GM23338 (cell line): ENCODE measurements at regions not wholly inside any gene's neighbourhood (a gene's known extent, or its start where the extent isn't known, plus 50 kb on each side); places are given as distances from the start of the nearest gene placed in this dataset.

Experiments
- ATAC-seq: fragments of 200-7000 bp; cut with Tn5 transposase; 3 replicates; pipeline ENCODE4 v1.9.1; 2020
- DNase-seq: peaks from one replicate; pipeline ENCODE4 v3.0.0-alpha.2; 2015; ENCODE audit warnings: low spot score
- H2AFZ ChIP-seq: fragments of 200-600 bp; sonication (generic); 2 replicates; pipeline ENCODE4 v1.8.0; 2016; ENCODE audit warnings: antibody characterized with exemption, mild to moderate bottlenecking, moderate library complexity
- H3F3A ChIP-seq: fragments of 200-600 bp; sonication (generic); replicated peaks from 2 replicates; pipeline ENCODE4 v1.8.0; 2017; ENCODE audit warnings: antibody characterized with exemption, mixed run types, low read depth
- H3K27ac ChIP-seq: fragments of 200-600 bp; sonication (generic); 2 replicates; pipeline ENCODE4 v1.6.1; 2016; ENCODE audit warnings: low read depth
- H3K27me3 ChIP-seq: fragments of 200-600 bp; sonication (generic); 2 replicates; pipeline ENCODE4 v1.8.0; 2016; ENCODE audit warnings: mild to moderate bottlenecking, mixed run types, moderate library complexity; ENCODE audit not compliant: insufficient read depth
- H3K36me3 ChIP-seq: fragments of 200-600 bp; sonication (generic); 2 replicates; pipeline ENCODE4 v1.8.0; 2016; ENCODE audit warnings: mild to moderate bottlenecking; ENCODE audit not compliant: insufficient read depth
- H3K4me1 ChIP-seq: fragments of 200-600 bp; sonication (generic); 2 replicates; pipeline ENCODE4 v1.8.0; 2016; ENCODE audit warnings: mild to moderate bottlenecking, moderate library complexity; ENCODE audit not compliant: insufficient read depth
- H3K4me2 ChIP-seq: fragments of 200-600 bp; sonication (generic); 2 replicates; pipeline ENCODE4 v1.7.1; 2017; ENCODE audit warnings: mixed run types
- H3K4me3 ChIP-seq: fragments of 200-600 bp; sonication (generic); 2 replicates; pipeline ENCODE4 v1.6.1; 2016; ENCODE audit warnings: mixed run types
- H3K79me2 ChIP-seq: fragments of 200-600 bp; sonication (generic); replicated peaks from 2 replicates; pipeline ENCODE4 v1.8.0; 2017; ENCODE audit warnings: mild to moderate bottlenecking; ENCODE audit not compliant: insufficient read depth
- H3K9me2 ChIP-seq: fragments of 200-600 bp; sonication (generic); 2 replicates; pipeline ENCODE4 v1.8.0; 2017; ENCODE audit not compliant: insufficient read depth
- H4K20me1 ChIP-seq: fragments of 200-600 bp; sonication (generic); replicated peaks from 2 replicates; pipeline ENCODE4 v1.8.0; 2017; ENCODE audit warnings: mild to moderate bottlenecking; ENCODE audit not compliant: insufficient read depth
- H3K27ac Mint-ChIP-seq: 2 replicates; pipeline ENCODE4 v1.8.0; 2020; ENCODE audit warnings: inconsistent platforms, mild to moderate bottlenecking, moderate library complexity, mixed read lengths
- H3K27me3 Mint-ChIP-seq: 3 replicates; pipeline ENCODE4 v1.8.0; 2022; ENCODE audit warnings: low read depth, mild to moderate bottlenecking, moderate library complexity, mixed read lengths, inconsistent platforms; ENCODE audit not compliant: insufficient read depth, poor library complexity
- H3K36me3 Mint-ChIP-seq: 3 replicates; pipeline ENCODE4 v1.8.0; 2021; ENCODE audit warnings: low read depth, mild to moderate bottlenecking, inconsistent platforms, moderate library complexity, mixed read lengths
- H3K4me1 Mint-ChIP-seq: 3 replicates; pipeline ENCODE4 v1.8.0; 2020; ENCODE audit warnings: mild to moderate bottlenecking, inconsistent platforms, mixed read lengths
- H3K4me3 Mint-ChIP-seq: 3 replicates; pipeline ENCODE4 v1.8.0; 2021; ENCODE audit warnings: moderate library complexity, mild to moderate bottlenecking, inconsistent platforms, mixed read lengths
- H3K9me3 Mint-ChIP-seq: 3 replicates; pipeline ENCODE4 v1.8.0; 2020; ENCODE audit warnings: moderate library complexity, mild to moderate bottlenecking, inconsistent platforms, mixed read lengths
- CREB1 ChIP-seq: fragments of 250-450 bp; sonication (Bioruptor Pico); IDR thresholded peaks from 2 replicates; pipeline ENCODE4 v1.5.0; 2020; ENCODE audit warnings: low read depth, mild to moderate bottlenecking, moderate library complexity
- ETS1 ChIP-seq: IDR thresholded peaks from 2 replicates; pipeline ENCODE4 v1.6.1; 2016; ENCODE audit warnings: antibody characterized with exemption
- EZH2 ChIP-seq: fragments of 200-600 bp; sonication (generic); IDR thresholded peaks from one replicate; pipeline ENCODE4 v1.8.0; 2017; ENCODE audit warnings: antibody characterized with exemption, mild to moderate bottlenecking, low read depth; ENCODE audit not compliant: unreplicated experiment
- EZH2phosphoT487 ChIP-seq: fragments of 200-600 bp; sonication (generic); IDR thresholded peaks from one replicate; pipeline ENCODE4 v1.8.1; 2018; ENCODE audit warnings: antibody characterized with exemption; ENCODE audit not compliant: unreplicated experiment
- NANOG ChIP-seq: IDR thresholded peaks from 2 replicates; pipeline ENCODE4 v1.6.1; 2016; ENCODE audit warnings: antibody characterized with exemption, borderline replicate concordance
- POLR2AphosphoS5 ChIP-seq: IDR thresholded peaks from 2 replicates; pipeline ENCODE4 v1.6.1; 2016; ENCODE audit warnings: antibody characterized with exemption, low read depth
- ZNF114 ChIP-seq: fragments of 250-450 bp; sonication (Bioruptor Pico); IDR thresholded peaks from 2 replicates; pipeline ENCODE4 v1.5.0; 2020; ENCODE audit warnings: mild to moderate bottlenecking, moderate library complexity
- ZNF331 ChIP-seq: fragments of 250-450 bp; sonication (Bioruptor Pico); IDR thresholded peaks from 2 replicates; pipeline ENCODE4 v1.5.0; 2020; ENCODE audit warnings: low read depth, mild to moderate bottlenecking, moderate library complexity
- TF ChIP-seq, protein P1 (sequence below): IDR thresholded peaks from one replicate; pipeline ENCODE4 v1.6.1; 2018; ENCODE audit warnings: antibody characterized with exemption; ENCODE audit not compliant: unreplicated experiment
- TF ChIP-seq, protein P2 (sequence below): fragments of 250-450 bp; sonication (Bioruptor Pico); IDR thresholded peaks from 2 replicates; pipeline ENCODE4 v1.5.0; 2020; ENCODE audit warnings: mild to moderate bottlenecking, moderate library complexity
- TF ChIP-seq, protein P3 (sequence below), 2 experiments: fragments of 200-600 bp in 1 of 2; sonication (generic) in 1 of 2; conservative IDR thresholded peaks; 2 replicates each; pipeline versions ENCODE4 v1.5.1 to v1.6.1; 2016 to 2017; ENCODE audit warnings: antibody characterized with exemption in 2 of 2, low read depth in 2 of 2, mild to moderate bottlenecking in 2 of 2, moderate library complexity in 1 of 2

DNA sequence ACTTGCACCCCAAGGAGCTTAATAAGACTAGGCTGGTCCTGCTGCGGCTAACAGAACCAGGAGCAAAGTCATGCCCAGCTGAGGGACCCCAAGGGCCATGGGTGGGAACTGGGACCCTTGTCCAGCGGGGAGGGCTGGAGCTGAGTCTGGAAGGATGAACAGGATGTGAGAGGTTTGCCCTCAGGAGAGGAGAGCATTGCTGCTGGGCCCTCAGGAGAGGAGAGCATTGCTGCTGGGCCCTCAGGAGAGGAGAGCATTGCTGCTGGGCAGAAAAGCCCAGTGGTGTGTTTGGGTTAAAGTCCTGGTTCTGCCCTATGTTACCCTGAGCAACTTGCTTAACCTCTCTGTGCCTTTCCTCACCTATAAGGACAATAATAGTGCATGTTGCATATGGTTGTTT lies 125.8 kb downstream of the MACROH2A1 start (continued):
- TF ChIP-seq, protein P1, sequence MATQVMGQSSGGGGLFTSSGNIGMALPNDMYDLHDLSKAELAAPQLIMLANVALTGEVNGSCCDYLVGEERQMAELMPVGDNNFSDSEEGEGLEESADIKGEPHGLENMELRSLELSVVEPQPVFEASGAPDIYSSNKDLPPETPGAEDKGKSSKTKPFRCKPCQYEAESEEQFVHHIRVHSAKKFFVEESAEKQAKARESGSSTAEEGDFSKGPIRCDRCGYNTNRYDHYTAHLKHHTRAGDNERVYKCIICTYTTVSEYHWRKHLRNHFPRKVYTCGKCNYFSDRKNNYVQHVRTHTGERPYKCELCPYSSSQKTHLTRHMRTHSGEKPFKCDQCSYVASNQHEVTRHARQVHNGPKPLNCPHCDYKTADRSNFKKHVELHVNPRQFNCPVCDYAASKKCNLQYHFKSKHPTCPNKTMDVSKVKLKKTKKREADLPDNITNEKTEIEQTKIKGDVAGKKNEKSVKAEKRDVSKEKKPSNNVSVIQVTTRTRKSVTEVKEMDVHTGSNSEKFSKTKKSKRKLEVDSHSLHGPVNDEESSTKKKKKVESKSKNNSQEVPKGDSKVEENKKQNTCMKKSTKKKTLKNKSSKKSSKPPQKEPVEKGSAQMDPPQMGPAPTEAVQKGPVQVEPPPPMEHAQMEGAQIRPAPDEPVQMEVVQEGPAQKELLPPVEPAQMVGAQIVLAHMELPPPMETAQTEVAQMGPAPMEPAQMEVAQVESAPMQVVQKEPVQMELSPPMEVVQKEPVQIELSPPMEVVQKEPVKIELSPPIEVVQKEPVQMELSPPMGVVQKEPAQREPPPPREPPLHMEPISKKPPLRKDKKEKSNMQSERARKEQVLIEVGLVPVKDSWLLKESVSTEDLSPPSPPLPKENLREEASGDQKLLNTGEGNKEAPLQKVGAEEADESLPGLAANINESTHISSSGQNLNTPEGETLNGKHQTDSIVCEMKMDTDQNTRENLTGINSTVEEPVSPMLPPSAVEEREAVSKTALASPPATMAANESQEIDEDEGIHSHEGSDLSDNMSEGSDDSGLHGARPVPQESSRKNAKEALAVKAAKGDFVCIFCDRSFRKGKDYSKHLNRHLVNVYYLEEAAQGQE: no peak
- TF ChIP-seq CREB1 (no peak), NANOG (no peak), POLR2AphosphoS5 (no peak), ZNF331 (CRISPR knock-in tag) (no peak), ZNF114 (CRISPR knock-in tag) (no peak), EZH2phosphoT487 (no peak), ETS1 (no peak)

GRCh38 chr5:135272311-135272805 lies 126.7 kb downstream of the MACROH2A1 start:
- Histone ChIP-seq H3K27me3 (no peaks in the 10 kb centered on the region), H3K9me2 (no peaks in the 10 kb centered on the region), H2AFZ (0 out of 2 replicates have a peak overlapping the region, but pooled peaks have one; percentile 43), H3K36me3 (no peaks in the 10 kb centered on the region), H3K27ac (no peak overlapping the region), H3K79me2 (no peaks in the 10 kb centered on the region), H3K4me3 (no peak overlapping the region), H3K4me1 (no peaks in the 10 kb centered on the region), H3K4me2 (no peak overlapping the region), H3F3A (no peaks in the 10 kb centered on the region), H4K20me1 (no peaks in the 10 kb centered on the region)
- no peaks in the 10 kb centered on the region for H3K9me3 Mint-ChIP-seq
- no peak overlapping the region for H3K27ac Mint-ChIP-seq
- ATAC-seq (peak; percentile 35; the same call in 2 of the 3 replicates), DNase-seq (no peak)
- H3K4me1 Mint-ChIP-seq: 0 out of 3 replicates have a peak, but pooled peaks cover 3% of the 10 kb centered on the region
- H3K36me3 Mint-ChIP-seq: no peaks in the 10 kb centered on the region
- no peak overlapping the region for H3K4me3 Mint-ChIP-seq
- no peaks in the 10 kb centered on the region for H3K27me3 Mint-ChIP-seq
- TF ChIP-seq CREB1: no peak
- TF ChIP-seq, protein P2, sequence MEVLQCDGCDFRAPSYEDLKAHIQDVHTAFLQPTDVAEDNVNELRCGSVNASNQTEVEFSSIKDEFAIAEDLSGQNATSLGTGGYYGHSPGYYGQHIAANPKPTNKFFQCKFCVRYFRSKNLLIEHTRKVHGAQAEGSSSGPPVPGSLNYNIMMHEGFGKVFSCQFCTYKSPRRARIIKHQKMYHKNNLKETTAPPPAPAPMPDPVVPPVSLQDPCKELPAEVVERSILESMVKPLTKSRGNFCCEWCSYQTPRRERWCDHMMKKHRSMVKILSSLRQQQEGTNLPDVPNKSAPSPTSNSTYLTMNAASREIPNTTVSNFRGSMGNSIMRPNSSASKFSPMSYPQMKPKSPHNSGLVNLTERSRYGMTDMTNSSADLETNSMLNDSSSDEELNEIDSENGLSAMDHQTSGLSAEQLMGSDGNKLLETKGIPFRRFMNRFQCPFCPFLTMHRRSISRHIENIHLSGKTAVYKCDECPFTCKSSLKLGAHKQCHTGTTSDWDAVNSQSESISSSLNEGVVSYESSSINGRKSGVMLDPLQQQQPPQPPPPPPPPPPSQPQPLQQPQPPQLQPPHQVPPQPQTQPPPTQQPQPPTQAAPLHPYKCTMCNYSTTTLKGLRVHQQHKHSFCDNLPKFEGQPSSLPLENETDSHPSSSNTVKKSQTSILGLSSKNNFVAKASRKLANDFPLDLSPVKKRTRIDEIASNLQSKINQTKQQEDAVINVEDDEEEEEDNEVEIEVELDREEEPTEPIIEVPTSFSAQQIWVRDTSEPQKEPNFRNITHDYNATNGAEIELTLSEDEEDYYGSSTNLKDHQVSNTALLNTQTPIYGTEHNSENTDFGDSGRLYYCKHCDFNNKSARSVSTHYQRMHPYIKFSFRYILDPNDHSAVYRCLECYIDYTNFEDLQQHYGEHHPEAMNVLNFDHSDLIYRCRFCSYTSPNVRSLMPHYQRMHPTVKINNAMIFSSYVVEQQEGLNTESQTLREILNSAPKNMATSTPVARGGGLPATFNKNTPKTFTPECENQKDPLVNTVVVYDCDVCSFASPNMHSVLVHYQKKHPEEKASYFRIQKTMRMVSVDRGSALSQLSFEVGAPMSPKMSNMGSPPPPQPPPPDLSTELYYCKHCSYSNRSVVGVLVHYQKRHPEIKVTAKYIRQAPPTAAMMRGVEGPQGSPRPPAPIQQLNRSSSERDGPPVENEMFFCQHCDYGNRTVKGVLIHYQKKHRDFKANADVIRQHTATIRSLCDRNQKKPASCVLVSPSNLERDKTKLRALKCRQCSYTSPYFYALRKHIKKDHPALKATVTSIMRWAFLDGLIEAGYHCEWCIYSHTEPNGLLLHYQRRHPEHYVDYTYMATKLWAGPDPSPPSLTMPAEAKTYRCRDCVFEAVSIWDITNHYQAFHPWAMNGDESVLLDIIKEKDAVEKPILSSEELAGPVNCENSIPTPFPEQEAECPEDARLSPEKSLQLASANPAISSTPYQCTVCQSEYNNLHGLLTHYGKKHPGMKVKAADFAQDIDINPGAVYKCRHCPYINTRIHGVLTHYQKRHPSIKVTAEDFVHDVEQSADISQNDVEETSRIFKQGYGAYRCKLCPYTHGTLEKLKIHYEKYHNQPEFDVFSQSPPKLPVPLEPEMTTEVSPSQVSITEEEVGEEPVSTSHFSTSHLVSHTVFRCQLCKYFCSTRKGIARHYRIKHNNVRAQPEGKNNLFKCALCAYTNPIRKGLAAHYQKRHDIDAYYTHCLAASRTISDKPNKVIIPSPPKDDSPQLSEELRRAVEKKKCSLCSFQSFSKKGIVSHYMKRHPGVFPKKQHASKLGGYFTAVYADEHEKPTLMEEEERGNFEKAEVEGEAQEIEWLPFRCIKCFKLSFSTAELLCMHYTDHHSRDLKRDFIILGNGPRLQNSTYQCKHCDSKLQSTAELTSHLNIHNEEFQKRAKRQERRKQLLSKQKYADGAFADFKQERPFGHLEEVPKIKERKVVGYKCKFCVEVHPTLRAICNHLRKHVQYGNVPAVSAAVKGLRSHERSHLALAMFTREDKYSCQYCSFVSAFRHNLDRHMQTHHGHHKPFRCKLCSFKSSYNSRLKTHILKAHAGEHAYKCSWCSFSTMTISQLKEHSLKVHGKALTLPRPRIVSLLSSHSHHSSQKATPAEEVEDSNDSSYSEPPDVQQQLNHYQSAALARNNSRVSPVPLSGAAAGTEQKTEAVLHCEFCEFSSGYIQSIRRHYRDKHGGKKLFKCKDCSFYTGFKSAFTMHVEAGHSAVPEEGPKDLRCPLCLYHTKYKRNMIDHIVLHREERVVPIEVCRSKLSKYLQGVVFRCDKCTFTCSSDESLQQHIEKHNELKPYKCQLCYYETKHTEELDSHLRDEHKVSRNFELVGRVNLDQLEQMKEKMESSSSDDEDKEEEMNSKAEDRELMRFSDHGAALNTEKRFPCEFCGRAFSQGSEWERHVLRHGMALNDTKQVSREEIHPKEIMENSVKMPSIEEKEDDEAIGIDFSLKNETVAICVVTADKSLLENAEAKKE (CRISPR knock-in tag): no peak
- TF ChIP-seq, protein P3, sequence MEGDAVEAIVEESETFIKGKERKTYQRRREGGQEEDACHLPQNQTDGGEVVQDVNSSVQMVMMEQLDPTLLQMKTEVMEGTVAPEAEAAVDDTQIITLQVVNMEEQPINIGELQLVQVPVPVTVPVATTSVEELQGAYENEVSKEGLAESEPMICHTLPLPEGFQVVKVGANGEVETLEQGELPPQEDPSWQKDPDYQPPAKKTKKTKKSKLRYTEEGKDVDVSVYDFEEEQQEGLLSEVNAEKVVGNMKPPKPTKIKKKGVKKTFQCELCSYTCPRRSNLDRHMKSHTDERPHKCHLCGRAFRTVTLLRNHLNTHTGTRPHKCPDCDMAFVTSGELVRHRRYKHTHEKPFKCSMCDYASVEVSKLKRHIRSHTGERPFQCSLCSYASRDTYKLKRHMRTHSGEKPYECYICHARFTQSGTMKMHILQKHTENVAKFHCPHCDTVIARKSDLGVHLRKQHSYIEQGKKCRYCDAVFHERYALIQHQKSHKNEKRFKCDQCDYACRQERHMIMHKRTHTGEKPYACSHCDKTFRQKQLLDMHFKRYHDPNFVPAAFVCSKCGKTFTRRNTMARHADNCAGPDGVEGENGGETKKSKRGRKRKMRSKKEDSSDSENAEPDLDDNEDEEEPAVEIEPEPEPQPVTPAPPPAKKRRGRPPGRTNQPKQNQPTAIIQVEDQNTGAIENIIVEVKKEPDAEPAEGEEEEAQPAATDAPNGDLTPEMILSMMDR (conservative IDR thresholded peaks at IDR 0.05; ENCODE audit: low read depth in 2 of 2): no peak
- TF ChIP-seq NANOG: no peak
- no peak for TF ChIP-seq ETS1
- no peak for TF ChIP-seq EZH2
